ENCODE measurements at regions not wholly inside any gene's neighbourhood (a gene's known extent, or its start where the extent isn't known, plus 50 kb on each side); places are given as distances from the start of the nearest gene placed in this dataset.

DNA sequence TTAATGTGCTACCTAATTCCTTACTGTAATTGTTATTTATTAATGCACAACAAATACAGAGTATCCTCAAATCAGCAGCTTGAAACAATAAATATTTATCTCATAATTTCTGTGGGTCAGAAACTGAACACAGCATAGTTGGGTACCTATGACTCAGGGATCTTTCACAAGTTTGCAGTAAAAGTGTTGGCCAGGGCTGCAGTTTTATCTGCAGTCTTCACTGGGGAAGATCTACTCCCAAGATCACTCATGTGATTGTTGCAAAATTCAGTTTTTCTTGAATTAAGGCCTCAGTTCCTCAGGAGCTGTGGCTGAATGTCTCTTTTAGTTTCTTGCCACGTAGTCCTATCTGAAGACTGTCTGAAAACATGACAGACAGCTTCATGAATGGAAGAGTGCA is 237.8 kb downstream of the ZWINT start:
- TF ChIP-seq, protein P1, sequence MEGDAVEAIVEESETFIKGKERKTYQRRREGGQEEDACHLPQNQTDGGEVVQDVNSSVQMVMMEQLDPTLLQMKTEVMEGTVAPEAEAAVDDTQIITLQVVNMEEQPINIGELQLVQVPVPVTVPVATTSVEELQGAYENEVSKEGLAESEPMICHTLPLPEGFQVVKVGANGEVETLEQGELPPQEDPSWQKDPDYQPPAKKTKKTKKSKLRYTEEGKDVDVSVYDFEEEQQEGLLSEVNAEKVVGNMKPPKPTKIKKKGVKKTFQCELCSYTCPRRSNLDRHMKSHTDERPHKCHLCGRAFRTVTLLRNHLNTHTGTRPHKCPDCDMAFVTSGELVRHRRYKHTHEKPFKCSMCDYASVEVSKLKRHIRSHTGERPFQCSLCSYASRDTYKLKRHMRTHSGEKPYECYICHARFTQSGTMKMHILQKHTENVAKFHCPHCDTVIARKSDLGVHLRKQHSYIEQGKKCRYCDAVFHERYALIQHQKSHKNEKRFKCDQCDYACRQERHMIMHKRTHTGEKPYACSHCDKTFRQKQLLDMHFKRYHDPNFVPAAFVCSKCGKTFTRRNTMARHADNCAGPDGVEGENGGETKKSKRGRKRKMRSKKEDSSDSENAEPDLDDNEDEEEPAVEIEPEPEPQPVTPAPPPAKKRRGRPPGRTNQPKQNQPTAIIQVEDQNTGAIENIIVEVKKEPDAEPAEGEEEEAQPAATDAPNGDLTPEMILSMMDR (conservative IDR thresholded peaks at IDR 0.05) = no peak
- TF ChIP-seq ZFX (IDR thresholded peaks at IDR 0.05) = no peak

All from C4-2B (cell line).